GM12878 (cell line): ENCODE measurements at regions not wholly inside any gene's neighbourhood (a gene's known extent, or its start where the extent isn't known, plus 50 kb on each side); places are given as distances from the start of the nearest gene placed in this dataset.

Experiments
- ATAC-seq: fragments of 200-7000 bp; cut with Tn5 transposase; 3 replicates; pipeline ENCODE4 v1.9.1; 2020; ENCODE audit warnings: mild to moderate bottlenecking, moderate library complexity
- BruUV-seq: library from RNA; stranded (reverse); fragments of 400-500 nt; replicated peaks from 2 replicates; lab custom pipeline; 2021; lab: Mats Ljungman, UMichigan
- CTCF ChIA-PET: fragments of 300-600 bp; sonication (Branson Sonifier 250); formaldehyde crosslinking; extraction: SDS; loops from one replicate; lab custom pipeline; 2021; ENCODE audit warnings: inconsistent platforms; lab: Yijun Ruan, JAX
- POLR2A ChIA-PET: fragments of 350-600 bp; formaldehyde crosslinking; extraction: SDS; loops from one replicate; lab custom pipeline; 2021; ENCODE audit warnings: inconsistent platforms; lab: Charles Lee
- RAD21 ChIA-PET: fragments of 300-600 bp; sonication (Branson Sonifier 250); formaldehyde crosslinking; loops from one replicate; lab custom pipeline; 2023; ENCODE audit warnings: antibody characterized with exemption; ENCODE audit not compliant: unreplicated experiment; lab: Charles Lee
- SMC1A ChIA-PET: fragments of 300-600 bp; sonication (Branson Sonifier 250); formaldehyde crosslinking; loops from one replicate; lab custom pipeline; 2023; ENCODE audit not compliant: unreplicated experiment, uncharacterized antibody; lab: Charles Lee
- DNase-seq: peaks from one replicate; pipeline ENCODE4 v3.0.0-alpha.2; 2011; ENCODE audit warnings: low read depth, low spot score
- FAIRE-seq: peaks from 3 replicates; lab custom pipeline; 2011; peaks lifted over from hg19 to GRCh38; lab: Jason Lieb, UNC
- H2AFZ ChIP-seq: 2 replicates; pipeline ENCODE4 v1.6.0; 2011; ENCODE audit warnings: low read depth, low read length, control low read depth; ENCODE audit not compliant: control insufficient read depth
- H3K27ac ChIP-seq: 2 replicates; pipeline ENCODE4 v1.5.1; 2011; ENCODE audit warnings: control low read depth; ENCODE audit not compliant: control insufficient read depth, insufficient read depth
- H3K27me3 ChIP-seq, 2 experiments: replicated peaks in 1 of 2; 2 replicates each; pipeline versions ENCODE4 v1.6.0 to v1.6.1; 2011; ENCODE audit warnings: low read length in 1 of 2; ENCODE audit not compliant: control insufficient read depth in 2 of 2, insufficient read depth in 2 of 2
- H3K36me3 ChIP-seq, 2 experiments: 2 replicates each; pipeline ENCODE4 v1.5.1; 2011; ENCODE audit warnings: low read length in 1 of 2; ENCODE audit not compliant: control insufficient read depth in 2 of 2, insufficient read depth in 2 of 2
- H3K4me1 ChIP-seq: 2 replicates; pipeline ENCODE4 v1.6.1; 2011; ENCODE audit warnings: mild to moderate bottlenecking, low read length, moderate library complexity, mixed read lengths; ENCODE audit not compliant: control insufficient read depth, insufficient read depth
- H3K4me2 ChIP-seq: 2 replicates; pipeline ENCODE4 v1.6.0; 2011; ENCODE audit warnings: control low read depth; ENCODE audit not compliant: control insufficient read depth, insufficient read depth
- H3K4me3 ChIP-seq: fragments of 200-600 bp; sonication (generic); 2 replicates; pipeline ENCODE4 v1.5.1; 2016
- H3K79me2 ChIP-seq: 2 replicates; pipeline ENCODE4 v1.6.0; 2011; ENCODE audit warnings: low read length; ENCODE audit not compliant: control insufficient read depth, insufficient read depth
- H3K9ac ChIP-seq: 2 replicates; pipeline ENCODE4 v1.8.0; 2011; ENCODE audit warnings: low read length, control low read depth, mixed read lengths; ENCODE audit not compliant: control insufficient read depth, insufficient read depth
- H3K9me3 ChIP-seq: replicated peaks from 3 replicates; pipeline ENCODE4 v1.5.1; 2011; ENCODE audit warnings: mild to moderate bottlenecking, low read length; ENCODE audit not compliant: control insufficient read depth, insufficient read depth
- H4K20me1 ChIP-seq: 2 replicates; pipeline ENCODE4 v1.6.0; 2011; ENCODE audit not compliant: control insufficient read depth, insufficient read depth
- ATF7 ChIP-seq: fragments of 450-650 bp; IDR thresholded peaks from 2 replicates; pipeline ENCODE4 v1.6.1; 2016; ENCODE audit warnings: low read depth, mild to moderate bottlenecking
- BCL3 ChIP-seq: IDR thresholded peaks from 2 replicates; pipeline ENCODE4 v1.6.1; 2011; ENCODE audit warnings: borderline replicate concordance, low read depth, mild to moderate bottlenecking, moderate library complexity, low read length; ENCODE audit not compliant: insufficient read depth, poor library complexity, severe bottlenecking
- CHD1 ChIP-seq: IDR thresholded peaks from 2 replicates; pipeline ENCODE4 v1.6.1; 2012; ENCODE audit warnings: low read depth, low read length, improper control_type of control experiment
- ELK1 ChIP-seq: IDR thresholded peaks from 2 replicates; pipeline ENCODE4 v1.6.1; 2012; ENCODE audit warnings: low read depth, low read length, improper control_type of control experiment
- FOXM1 ChIP-seq: IDR thresholded peaks from 2 replicates; pipeline ENCODE4 v1.6.1; 2012; ENCODE audit warnings: low read depth, mild to moderate bottlenecking, inconsistent platforms, low read length, moderate library complexity
- JUNB ChIP-seq: IDR thresholded peaks from 2 replicates; pipeline ENCODE4 v1.6.1; 2016; ENCODE audit warnings: antibody characterized with exemption, mild to moderate bottlenecking
- MEF2A ChIP-seq: IDR thresholded peaks from 2 replicates; pipeline ENCODE4 v1.6.1; 2011; ENCODE audit warnings: low read depth, mild to moderate bottlenecking, low read length, moderate library complexity; ENCODE audit not compliant: insufficient read depth
- MEF2B ChIP-seq: fragments of 450-650 bp; IDR thresholded peaks from 2 replicates; pipeline ENCODE4 v1.6.1; 2018; ENCODE audit warnings: mild to moderate bottlenecking, moderate library complexity; ENCODE audit not compliant: partially characterized antibody, poor library complexity, severe bottlenecking
- NR2C2 ChIP-seq: IDR thresholded peaks from 2 replicates; pipeline ENCODE4 v1.6.1; 2011; ENCODE audit warnings: borderline replicate concordance, low read depth; ENCODE audit not compliant: control insufficient read depth, insufficient read length
- POU2F2 ChIP-seq: IDR thresholded peaks from 3 replicates; pipeline ENCODE4 v1.6.1; 2011; ENCODE audit warnings: low read depth, mild to moderate bottlenecking, low read length, borderline replicate concordance
- RBBP5 ChIP-seq: fragments of 200-600 bp; sonication (generic); conservative IDR thresholded peaks from 2 replicates; pipeline ENCODE4 v1.6.1; 2016
- RUNX3 ChIP-seq: IDR thresholded peaks from 2 replicates; pipeline ENCODE4 v1.6.1; 2012; ENCODE audit warnings: low read length, inconsistent platforms
- SKIL ChIP-seq: fragments of 450-650 bp; IDR thresholded peaks from 2 replicates; pipeline ENCODE4 v1.6.1; 2017; ENCODE audit warnings: mild to moderate bottlenecking, low read depth, inconsistent platforms; ENCODE audit not compliant: poor library complexity, severe bottlenecking
- WGBS: methylation state at CpG from one replicate; pipeline ENCODE4 v1.1.6; 2016; ENCODE audit warnings: low lambda C conversion rate; ENCODE audit not compliant: insufficient replicate concordance, insufficient coverage; ENCODE audit errors: missing lambda C conversion rate; 5-methylcytosine and 5-hydroxymethylcytosine counted together
- in situ Hi-C: fragments of 300-500 bp; cut with MboI; formaldehyde crosslinking; loops from 9 replicates; pipeline ENCODE4 v1.14.3; 2018; ENCODE audit warnings: mixed read lengths
- intact Hi-C: fragments of 100-400 bp; cut with micrococcal nuclease; formaldehyde crosslinking; loops from one replicate; pipeline ENCODE4 v1.14.2; 2022; ENCODE audit not compliant: unreplicated experiment

GRCh38 chr2:148586522-148587128 lies 57.9 kb upstream of the EPC2 start (continued):
- TF ChIP-seq FOXM1 = no peak
- TF ChIP-seq CHD1 = no peak
- TF ChIP-seq MEF2B = no peak
- no peak for TF ChIP-seq ATF7
- no peak for TF ChIP-seq POU2F2
- TF ChIP-seq BCL3 = no peak
- no peak for TF ChIP-seq NR2C2
- TF ChIP-seq MEF2A = no peak
- no peak for TF ChIP-seq ELK1
- no peak for TF ChIP-seq RBBP5

GRCh38 chr2:148590612-148591011 lies 53.9 kb upstream of the EPC2 start:
- ChIA-PET POLR2A (no interaction called here), CTCF (no interaction called here)
- in situ Hi-C loops = no loop called here

More at GRCh38 chr2:148590612-148591011, 53.9 kb upstream of the EPC2 start:
- no peak overlapping the region for H3K4me3 ChIP-seq
- ChIA-PET RAD21 (no interaction called here), SMC1A (interaction anchor here (0.5 to 1.5 kb wide), 3 partner anchors 10 to 67 kb away, joined by 3 read pairs; no protein-coding TSS in a partner anchor)
- TF ChIP-seq RUNX3 (peak; percentile 34; the same call in 1 of the 2 replicates), SKIL (no peak), JUNB (peak; percentile 78)
- BruUV-seq = no TSS peak
- ATAC-seq = peak; percentile 40; the same call in 2 of the 3 replicates
- H3K27ac ChIP-seq = no peak overlapping the region
- intact Hi-C loops = no loop called here
- no peaks in the 10 kb centered on the region for H3K36me3 ChIP-seq
- H3K9ac ChIP-seq = no peak overlapping the region
- no peaks in the 10 kb centered on the region for H4K20me1 ChIP-seq
- no peak overlapping the region for H3K4me2 ChIP-seq
- no peaks in the 10 kb centered on the region for H3K9me3 ChIP-seq
- no peak overlapping the region for H2AFZ ChIP-seq
- no peaks in the 10 kb centered on the region for H3K4me1 ChIP-seq
- no peaks in the 10 kb centered on the region; a peak in 1 of 4 replicates for H3K27me3 ChIP-seq
- FAIRE-seq = no peak
- no peak for DNase-seq
- WGBS = 0% methylated on average over 2 of the region's 2 CpGs
- no peaks in the 10 kb centered on the region for H3K79me2 ChIP-seq
